Gastrocnemius medialis (tissue), 4 donors: ENCODE measurements at regions not wholly inside any gene's neighbourhood (a gene's known extent, or its start where the extent isn't known, plus 50 kb on each side); places are given as distances from the start of the nearest gene placed in this dataset.

Experiments
- POLR2A ChIP-seq, 2 donors: fragments of 450-650 bp; IDR thresholded peaks; one replicate each; pipeline ENCODE4 v1.6.1; 2017; ENCODE audit warnings: antibody characterized with exemption in 2 of 2, mild to moderate bottlenecking in 2 of 2, moderate library complexity in 2 of 2
- TF ChIP-seq, protein P1 (sequence below), 5 experiments: fragments of 450-650 bp in 3 of 5; fragments of 200-600 bp in 2 of 5; sonication (generic) in 2 of 5; IDR thresholded peaks in 4 of 5; conservative IDR thresholded peaks in 1 of 5; 1 replicate in 4 of 5; 2 replicates in 1 of 5; pipeline ENCODE4 v1.5.1; 2016 to 2019; ENCODE audit warnings: antibody characterized with exemption in 5 of 5, mild to moderate bottlenecking in 3 of 5, moderate library complexity in 3 of 5

DNA sequence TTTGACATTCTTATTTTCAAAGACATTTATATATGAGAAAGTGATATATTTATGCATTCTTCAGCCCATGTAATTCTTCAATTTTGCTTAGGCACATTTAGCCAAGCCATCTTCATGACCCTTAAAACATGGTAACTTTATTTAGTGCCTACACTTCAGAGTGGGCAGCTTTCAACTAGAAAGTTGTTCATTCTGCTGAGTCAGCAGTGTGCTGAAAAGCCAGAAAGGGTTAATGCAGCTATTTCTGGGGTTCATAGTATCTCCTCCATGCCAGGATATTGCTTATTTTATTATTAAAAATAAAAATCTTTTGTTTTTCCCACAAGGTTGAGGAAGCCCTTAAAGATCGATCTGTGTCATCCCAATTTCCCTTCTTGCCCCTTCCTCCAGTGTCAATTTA lies 79.2 kb downstream of the EDN1 start:
- TF ChIP-seq POLR2A (IDR thresholded peaks at IDR 0.05): no peak
- TF ChIP-seq, protein P1, sequence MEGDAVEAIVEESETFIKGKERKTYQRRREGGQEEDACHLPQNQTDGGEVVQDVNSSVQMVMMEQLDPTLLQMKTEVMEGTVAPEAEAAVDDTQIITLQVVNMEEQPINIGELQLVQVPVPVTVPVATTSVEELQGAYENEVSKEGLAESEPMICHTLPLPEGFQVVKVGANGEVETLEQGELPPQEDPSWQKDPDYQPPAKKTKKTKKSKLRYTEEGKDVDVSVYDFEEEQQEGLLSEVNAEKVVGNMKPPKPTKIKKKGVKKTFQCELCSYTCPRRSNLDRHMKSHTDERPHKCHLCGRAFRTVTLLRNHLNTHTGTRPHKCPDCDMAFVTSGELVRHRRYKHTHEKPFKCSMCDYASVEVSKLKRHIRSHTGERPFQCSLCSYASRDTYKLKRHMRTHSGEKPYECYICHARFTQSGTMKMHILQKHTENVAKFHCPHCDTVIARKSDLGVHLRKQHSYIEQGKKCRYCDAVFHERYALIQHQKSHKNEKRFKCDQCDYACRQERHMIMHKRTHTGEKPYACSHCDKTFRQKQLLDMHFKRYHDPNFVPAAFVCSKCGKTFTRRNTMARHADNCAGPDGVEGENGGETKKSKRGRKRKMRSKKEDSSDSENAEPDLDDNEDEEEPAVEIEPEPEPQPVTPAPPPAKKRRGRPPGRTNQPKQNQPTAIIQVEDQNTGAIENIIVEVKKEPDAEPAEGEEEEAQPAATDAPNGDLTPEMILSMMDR (IDR thresholded peaks at IDR 0.05 in 4 of 5, conservative IDR thresholded peaks at IDR 0.05 in 1 of 5): no peak
